ENCODE measurements at regions not wholly inside any gene's neighbourhood (a gene's known extent, or its start where the extent isn't known, plus 50 kb on each side); places are given as distances from the start of the nearest gene placed in this dataset.
"Not testable (repeated sequence)": the region's sequence is repeated elsewhere in the genome, so short reads cannot be mapped to it uniquely, and the experiment has no call there.

DNA sequence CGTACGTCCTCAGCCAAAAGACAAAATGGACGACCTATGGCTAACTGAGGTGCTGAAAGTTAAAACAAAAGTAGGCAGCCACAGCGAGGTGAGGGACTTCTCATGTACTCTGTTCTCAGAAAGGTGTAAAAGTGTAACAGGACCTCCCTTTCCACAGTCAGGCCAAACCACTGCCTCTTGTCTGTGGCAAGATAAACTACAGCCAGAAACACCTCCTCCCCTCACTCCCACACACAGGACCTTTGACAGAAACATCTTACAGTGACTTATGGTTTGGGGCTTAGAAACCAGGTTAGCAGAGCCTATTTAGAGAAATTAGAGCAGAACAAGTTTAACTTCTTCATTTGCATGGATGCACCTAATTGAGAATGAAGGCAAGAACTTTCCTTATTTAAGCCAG lies 499.1 kb upstream of the GRIN3A start:
- no peak overlapping the region for H3K4me3 ChIP-seq (ENCODE audit: low read depth, low read length)
- TF ChIP-seq, protein P1, sequence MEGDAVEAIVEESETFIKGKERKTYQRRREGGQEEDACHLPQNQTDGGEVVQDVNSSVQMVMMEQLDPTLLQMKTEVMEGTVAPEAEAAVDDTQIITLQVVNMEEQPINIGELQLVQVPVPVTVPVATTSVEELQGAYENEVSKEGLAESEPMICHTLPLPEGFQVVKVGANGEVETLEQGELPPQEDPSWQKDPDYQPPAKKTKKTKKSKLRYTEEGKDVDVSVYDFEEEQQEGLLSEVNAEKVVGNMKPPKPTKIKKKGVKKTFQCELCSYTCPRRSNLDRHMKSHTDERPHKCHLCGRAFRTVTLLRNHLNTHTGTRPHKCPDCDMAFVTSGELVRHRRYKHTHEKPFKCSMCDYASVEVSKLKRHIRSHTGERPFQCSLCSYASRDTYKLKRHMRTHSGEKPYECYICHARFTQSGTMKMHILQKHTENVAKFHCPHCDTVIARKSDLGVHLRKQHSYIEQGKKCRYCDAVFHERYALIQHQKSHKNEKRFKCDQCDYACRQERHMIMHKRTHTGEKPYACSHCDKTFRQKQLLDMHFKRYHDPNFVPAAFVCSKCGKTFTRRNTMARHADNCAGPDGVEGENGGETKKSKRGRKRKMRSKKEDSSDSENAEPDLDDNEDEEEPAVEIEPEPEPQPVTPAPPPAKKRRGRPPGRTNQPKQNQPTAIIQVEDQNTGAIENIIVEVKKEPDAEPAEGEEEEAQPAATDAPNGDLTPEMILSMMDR (conservative IDR thresholded peaks at IDR 0.05; ENCODE audit: low read depth, low read length), result no peak
- no peak for DNase-seq (ENCODE audit: low read depth)

DNA sequence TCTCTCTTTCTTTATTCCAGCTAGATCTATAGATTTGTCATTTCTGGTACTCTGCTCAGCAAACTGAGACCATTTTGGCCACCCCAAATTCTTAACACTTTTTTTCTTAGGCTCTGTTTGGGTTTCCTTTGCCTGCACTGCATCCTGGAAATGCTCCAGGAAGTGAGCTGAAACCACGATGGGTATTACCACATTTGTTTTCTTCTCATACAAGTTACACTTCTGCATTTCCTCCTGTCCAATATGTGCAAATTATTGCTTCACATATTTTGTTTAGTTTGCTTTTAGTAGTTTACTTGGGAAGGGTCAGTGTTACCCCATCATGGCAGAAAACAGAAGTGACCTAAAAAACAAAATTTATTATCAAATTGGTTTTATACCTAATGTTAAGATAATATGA lies 498.6 kb upstream of the GRIN3A start:
- TF ChIP-seq, protein P1 (conservative IDR thresholded peaks at IDR 0.05; ENCODE audit: low read depth, low read length), result no peak
- no peak for DNase-seq (ENCODE audit: low read depth)
- no peak overlapping the region for H3K4me3 ChIP-seq (ENCODE audit: low read depth, low read length)

DNA sequence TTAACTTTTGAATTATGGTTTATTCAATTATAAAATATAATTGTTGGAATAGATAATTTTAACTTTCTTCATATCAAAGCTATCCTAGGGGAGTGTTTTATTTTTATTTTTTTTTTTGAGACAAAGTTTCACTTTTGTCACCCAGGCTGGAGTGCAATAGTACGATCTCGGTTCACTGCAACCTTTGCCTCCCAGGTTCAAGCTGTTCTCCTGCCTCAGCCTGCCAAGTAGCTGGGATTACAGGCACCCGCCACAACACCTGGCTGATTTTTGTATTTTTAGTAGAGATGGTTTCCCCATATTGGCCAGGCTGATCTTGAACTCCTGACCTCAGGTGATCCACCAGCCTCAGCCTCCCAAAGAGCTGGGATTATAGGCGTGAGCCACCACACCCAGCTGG lies 489.0 kb upstream of the GRIN3A start:
- DNase-seq (ENCODE audit: low read depth); H3K4me3 ChIP-seq (ENCODE audit: low read depth, low read length): not testable (repeated sequence)

DNA sequence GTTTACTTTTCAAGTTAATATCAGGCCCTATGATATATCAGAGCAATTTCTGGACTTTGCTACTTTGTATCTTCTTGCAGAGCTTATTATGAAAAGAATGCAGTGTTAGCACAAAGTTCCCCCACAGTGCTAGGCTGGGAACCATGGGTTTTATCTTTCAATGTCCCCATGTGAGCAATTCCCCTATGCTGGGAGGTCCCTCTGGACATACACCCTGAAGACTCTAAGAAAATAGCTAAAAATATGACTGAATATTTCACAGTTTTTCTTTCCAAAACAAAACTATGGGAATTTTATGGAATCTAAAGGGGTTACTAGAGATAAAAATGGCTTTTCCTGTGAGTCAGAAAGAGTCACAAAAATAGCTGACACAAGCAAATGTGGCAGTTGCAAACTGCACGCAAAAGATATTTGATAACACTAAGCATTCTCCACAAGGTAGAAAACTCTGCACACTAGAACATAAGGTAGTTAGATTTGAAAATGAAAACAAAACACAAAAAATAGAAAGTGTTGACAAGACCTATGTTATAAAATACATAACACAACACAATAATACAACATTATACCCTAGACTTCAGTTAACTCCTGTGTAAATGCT lies 487.5 kb upstream of the GRIN3A start:
- no peak for DNase-seq (ENCODE audit: low read depth)
- H3K4me3 ChIP-seq (ENCODE audit: low read depth, low read length), result no peak overlapping the region
- TF ChIP-seq, protein P1 (conservative IDR thresholded peaks at IDR 0.05; ENCODE audit: low read depth, low read length), result no peak

DNA sequence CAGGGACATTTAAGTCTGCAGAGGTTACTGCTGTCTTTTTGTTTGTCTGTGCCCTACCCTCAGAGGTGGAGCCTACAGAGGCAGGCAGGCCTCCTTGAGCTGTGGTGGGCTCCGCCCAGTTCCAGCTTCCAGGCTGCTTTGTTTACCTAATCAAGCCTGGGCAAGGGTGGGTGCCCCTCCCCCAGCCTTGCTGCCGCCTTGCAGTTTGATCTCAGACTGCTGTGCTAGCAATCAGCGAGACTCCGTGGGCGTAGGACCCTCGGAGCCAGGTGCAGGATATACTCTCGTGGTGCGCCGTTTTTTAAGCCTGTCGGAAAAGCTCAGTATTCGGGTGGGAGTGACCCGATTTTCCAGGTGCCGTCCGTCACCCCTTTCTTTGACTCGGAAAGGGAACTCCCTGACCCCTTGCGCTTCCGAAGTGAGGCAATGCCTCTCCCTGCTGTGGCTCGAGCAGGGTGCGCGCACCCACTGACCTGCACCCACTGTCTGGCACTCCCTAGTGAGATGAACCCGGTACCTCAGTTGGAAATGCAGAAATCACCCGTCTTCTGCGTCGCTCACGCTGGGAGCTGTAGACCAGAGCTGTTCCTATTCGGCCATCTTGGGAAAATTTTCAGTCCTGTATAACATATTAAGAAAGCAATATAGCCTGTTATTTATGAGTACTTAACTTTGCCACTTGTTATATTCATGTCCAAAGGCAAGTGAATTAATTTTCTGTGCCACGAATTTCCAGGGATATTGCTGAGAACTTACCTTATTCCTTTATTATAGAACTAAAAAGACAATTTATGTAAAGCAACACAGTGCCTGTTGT lies 485.1 kb upstream of the GRIN3A start:
- not testable (repeated sequence) for H3K4me3 ChIP-seq (ENCODE audit: low read depth, low read length); DNase-seq (ENCODE audit: low read depth)

DNA sequence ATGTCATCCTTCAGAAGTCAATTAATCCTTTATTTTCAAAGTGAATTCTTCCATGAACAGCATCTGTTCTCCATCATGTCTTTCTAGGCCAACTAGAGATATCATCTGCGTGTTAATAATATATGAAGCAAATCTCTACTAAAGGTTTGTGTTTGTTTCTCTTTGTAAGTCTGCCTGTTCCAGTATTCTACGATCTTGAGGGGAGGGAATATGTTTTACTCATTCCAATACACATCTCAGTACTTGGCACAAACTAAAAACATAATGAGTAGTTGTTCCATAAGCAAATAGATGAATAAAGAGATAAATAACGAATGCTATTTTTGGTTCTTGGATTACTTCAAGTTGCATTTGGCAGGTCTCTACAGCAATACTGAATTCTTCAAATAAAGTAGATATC lies 470.7 kb upstream of the GRIN3A start:
- DNase-seq (ENCODE audit: low read depth), result no peak
- TF ChIP-seq, protein P1 (conservative IDR thresholded peaks at IDR 0.05; ENCODE audit: low read depth, low read length), result no peak
- no peak overlapping the region for H3K4me3 ChIP-seq (ENCODE audit: low read depth, low read length)

DNA sequence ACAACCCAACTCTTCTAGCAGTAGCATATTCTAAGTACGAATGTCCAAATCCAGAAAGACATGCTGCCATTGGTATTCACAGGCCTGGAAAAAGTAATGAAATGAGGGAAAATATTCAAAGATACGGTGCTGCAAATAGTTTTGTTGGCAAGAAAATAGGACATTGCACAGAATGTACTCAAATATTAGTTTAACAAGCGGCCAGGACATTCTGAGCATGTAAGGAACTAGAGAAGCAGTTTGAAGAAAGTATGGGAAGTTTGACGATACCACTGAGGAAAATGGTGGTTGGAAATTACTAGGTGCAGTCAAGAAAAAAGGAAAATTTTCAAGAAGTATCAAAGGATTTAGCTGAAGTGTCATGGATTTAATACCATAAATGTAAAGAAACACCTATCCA lies 468.0 kb upstream of the GRIN3A start:
- TF ChIP-seq, protein P1 (conservative IDR thresholded peaks at IDR 0.05; ENCODE audit: low read depth, low read length), result no peak
- no peak for DNase-seq (ENCODE audit: low read depth)
- H3K4me3 ChIP-seq (ENCODE audit: low read depth, low read length), result no peak overlapping the region

DNA sequence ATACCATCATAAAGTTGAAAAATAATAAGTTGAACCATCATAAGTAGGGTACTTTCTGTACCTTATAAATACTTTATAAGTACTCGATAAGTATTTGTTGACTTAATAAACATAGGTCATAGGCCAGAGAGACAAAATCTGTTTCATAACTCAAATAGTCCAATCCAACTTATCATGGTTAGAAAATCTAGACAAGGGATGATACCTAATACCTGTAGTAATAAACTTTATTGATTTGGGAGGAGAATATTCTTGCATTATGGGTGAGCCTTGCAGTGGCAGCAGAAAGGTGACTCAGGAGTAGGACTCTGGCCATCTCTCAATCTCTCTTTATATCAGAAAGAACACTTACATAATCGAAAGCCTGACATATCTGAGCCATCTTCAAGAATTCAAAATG lies 466.8 kb upstream of the GRIN3A start:
- TF ChIP-seq, protein P1 (conservative IDR thresholded peaks at IDR 0.05; ENCODE audit: low read depth, low read length), result no peak
- no peak for DNase-seq (ENCODE audit: low read depth)

More for the DNA sequence above, 466.8 kb upstream of the GRIN3A start:
- H3K4me3 ChIP-seq (ENCODE audit: low read depth, low read length), result no peak overlapping the region
